ENCODE measurements at regions not wholly inside any gene's neighbourhood (a gene's known extent, or its start where the extent isn't known, plus 50 kb on each side); places are given as distances from the start of the nearest gene placed in this dataset.

- H3K4me3 ChIP-seq (ENCODE audit: low read depth in 1 of 2, low read length in 2 of 2), result no peak overlapping the region
- peaks cover 19% of the 10 kb centered on the region for H3K27me3 ChIP-seq (ENCODE audit: insufficient read depth, low read length, poor library complexity)
- no peaks in the 10 kb centered on the region for H3K36me3 ChIP-seq (ENCODE audit: insufficient read depth, low read length)
- TF ChIP-seq EZH2 (IDR thresholded peaks at IDR 0.05; ENCODE audit: borderline replicate concordance, low read depth, low read length, severe bottlenecking), result no peak
- TF ChIP-seq CTCF (IDR thresholded peaks at IDR 0.05; ENCODE audit: borderline replicate concordance, extremely low read depth, low read length, poor library complexity, severe bottlenecking), result no peak
- ATAC-seq (ENCODE audit: insufficient read depth, low read depth), result no peak
- no peaks in the 10 kb centered on the region for H3K9me3 ChIP-seq (ENCODE audit: insufficient read depth, low read length, severe bottlenecking)
- no peak overlapping the region for H3K9ac ChIP-seq (ENCODE audit: low read depth, low read length)
- no peaks in the 10 kb centered on the region for H4K20me1 ChIP-seq (ENCODE audit: insufficient read depth, low read length)
- H3K4me2 ChIP-seq (ENCODE audit: insufficient read depth, low read length), result no peak overlapping the region
- H3K79me2 ChIP-seq (ENCODE audit: insufficient read depth, low read length), result no peaks in the 10 kb centered on the region
- no peak overlapping the region for H2AFZ ChIP-seq (ENCODE audit: low read depth, low read length)
- H3K27ac ChIP-seq (ENCODE audit: low read length), result no peak overlapping the region
- no peaks in the 10 kb centered on the region for H3K4me1 ChIP-seq (ENCODE audit: insufficient read depth, low read length)
- DNase-seq, result no peak
These were observed 104.1 kb upstream of the SCOC start for GRCh38 chr4:140269369-140269768.

- Histone ChIP-seq H3K36me3 (ENCODE audit: insufficient read depth, low read length) (no peaks in the 10 kb centered on the region), H3K79me2 (ENCODE audit: insufficient read depth, low read length) (no peaks in the 10 kb centered on the region), H3K27ac (ENCODE audit: low read length) (no peak overlapping the region), H3K4me3 (ENCODE audit: low read depth in 1 of 2, low read length in 2 of 2) (no peak overlapping the region), H3K27me3 (ENCODE audit: insufficient read depth, low read length, poor library complexity) (peaks cover 17% of the 10 kb centered on the region), H4K20me1 (ENCODE audit: insufficient read depth, low read length) (no peaks in the 10 kb centered on the region), H3K9me3 (ENCODE audit: insufficient read depth, low read length, severe bottlenecking) (no peaks in the 10 kb centered on the region), H3K4me1 (ENCODE audit: insufficient read depth, low read length) (no peaks in the 10 kb centered on the region), H3K9ac (ENCODE audit: low read depth, low read length) (no peak overlapping the region), H3K4me2 (ENCODE audit: insufficient read depth, low read length) (no peak overlapping the region), H2AFZ (ENCODE audit: low read depth, low read length) (no peak overlapping the region)
- no peak for DNase-seq
- TF ChIP-seq EZH2 (IDR thresholded peaks at IDR 0.05; ENCODE audit: borderline replicate concordance, low read depth, low read length, severe bottlenecking) (no peak), CTCF (IDR thresholded peaks at IDR 0.05; ENCODE audit: borderline replicate concordance, extremely low read depth, low read length, poor library complexity, severe bottlenecking) (no peak)
- no peak for ATAC-seq (ENCODE audit: insufficient read depth, low read depth)
These were observed 105.1 kb upstream of the SCOC start for GRCh38 chr4:140268186-140268841.

- no peak for ATAC-seq (ENCODE audit: insufficient read depth, low read depth)
- no peak overlapping the region for H3K27ac ChIP-seq (ENCODE audit: low read length)
- TF ChIP-seq CTCF (IDR thresholded peaks at IDR 0.05; ENCODE audit: borderline replicate concordance, extremely low read depth, low read length, poor library complexity, severe bottlenecking) (no peak), EZH2 (IDR thresholded peaks at IDR 0.05; ENCODE audit: borderline replicate concordance, low read depth, low read length, severe bottlenecking) (no peak)
These were observed 105.9 kb upstream of the SCOC start for GRCh38 chr4:140267576-140267975.

More at GRCh38 chr4:140267576-140267975, 105.9 kb upstream of the SCOC start:
- H3K27me3 ChIP-seq (ENCODE audit: insufficient read depth, low read length, poor library complexity), result peaks cover 19% of the 10 kb centered on the region
- no peak overlapping the region for H3K4me2 ChIP-seq (ENCODE audit: insufficient read depth, low read length)
- DNase-seq, result no peak
- H3K36me3 ChIP-seq (ENCODE audit: insufficient read depth, low read length), result no peaks in the 10 kb centered on the region
- H4K20me1 ChIP-seq (ENCODE audit: insufficient read depth, low read length), result no peaks in the 10 kb centered on the region
- H2AFZ ChIP-seq (ENCODE audit: low read depth, low read length), result no peak overlapping the region
- H3K4me3 ChIP-seq (ENCODE audit: low read depth in 1 of 2, low read length in 2 of 2), result no peak overlapping the region
- H3K9me3 ChIP-seq (ENCODE audit: insufficient read depth, low read length, severe bottlenecking), result no peaks in the 10 kb centered on the region
- no peaks in the 10 kb centered on the region for H3K79me2 ChIP-seq (ENCODE audit: insufficient read depth, low read length)
- H3K4me1 ChIP-seq (ENCODE audit: insufficient read depth, low read length), result no peaks in the 10 kb centered on the region
- no peak overlapping the region for H3K9ac ChIP-seq (ENCODE audit: low read depth, low read length)
